GM10266 (cell line): ENCODE measurements at regions not wholly inside any gene's neighbourhood (a gene's known extent, or its start where the extent isn't known, plus 50 kb on each side); places are given as distances from the start of the nearest gene placed in this dataset.

Experiments
- DNase-seq: peaks from one replicate; pipeline ENCODE4 v3.0.0; 2012; ENCODE audit errors: extremely low spot score
- CTCF ChIP-seq: IDR thresholded peaks from 2 replicates; pipeline ENCODE4 v1.5.1; 2012; ENCODE audit warnings: mild to moderate bottlenecking, low read depth; ENCODE audit not compliant: control insufficient read depth, insufficient read depth; ENCODE audit errors: missing control alignments

DNA sequence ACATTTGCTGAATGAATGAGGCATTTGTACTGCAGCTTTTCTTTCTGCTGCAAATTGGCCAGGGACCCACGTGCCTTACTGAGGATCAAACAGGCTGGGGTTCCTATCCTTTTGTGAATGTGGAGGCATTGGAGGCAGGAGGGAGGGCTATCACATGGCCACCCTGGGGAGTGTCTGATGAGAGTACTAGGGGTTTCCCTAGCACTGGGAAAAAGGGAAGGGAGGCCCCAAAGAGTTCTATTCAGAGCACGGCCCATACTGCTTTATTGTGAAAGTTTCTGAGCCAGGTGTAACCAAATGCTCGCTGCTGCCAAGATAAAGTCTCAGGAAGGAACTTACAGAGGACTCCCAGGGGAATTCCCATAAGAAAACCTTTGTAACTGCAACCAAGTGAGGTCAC is 78.4 kb upstream of the ANO1 start:
- no peak for DNase-seq
- TF ChIP-seq CTCF: no peak

DNA sequence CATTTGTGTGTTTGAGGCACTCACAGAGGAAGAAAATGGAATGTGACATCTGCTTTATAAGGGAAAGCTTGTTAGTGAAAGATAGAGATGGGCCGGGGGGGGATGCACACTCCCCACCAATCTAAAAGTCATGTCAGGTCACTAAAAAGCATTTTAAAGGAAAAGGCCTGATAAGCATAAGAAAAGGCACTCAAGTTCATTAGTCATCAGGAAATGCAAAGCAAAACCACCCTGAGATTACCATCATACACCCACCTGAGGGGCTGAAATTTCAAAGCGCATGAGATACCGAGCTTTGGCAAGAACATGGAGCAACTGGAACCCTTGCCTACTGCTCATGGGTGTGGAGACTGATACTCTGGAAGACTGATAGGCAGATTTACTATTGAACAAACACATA is 77.9 kb upstream of the ANO1 start:
- no peak for DNase-seq
- TF ChIP-seq CTCF: no peak

DNA sequence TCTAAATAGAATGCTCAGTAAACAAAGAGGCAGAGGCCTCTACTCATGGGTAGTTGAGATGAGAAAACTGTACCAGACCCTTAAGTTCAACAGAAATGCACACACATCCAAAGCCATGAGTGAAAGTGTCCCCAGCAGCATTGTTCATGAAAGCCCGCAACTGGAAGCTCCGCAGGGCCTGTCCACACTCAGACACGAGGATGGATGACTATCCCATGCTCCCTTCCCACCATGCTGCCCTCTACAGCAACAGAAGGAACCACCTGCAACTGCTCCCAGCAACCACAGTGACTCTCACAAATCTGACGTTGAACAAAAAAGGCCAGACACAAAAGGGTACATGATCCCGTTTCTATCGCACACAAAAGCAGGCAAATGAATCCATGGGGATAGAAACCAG is 76.9 kb upstream of the ANO1 start:
- DNase-seq: no peak
- TF ChIP-seq CTCF: no peak

- TF ChIP-seq CTCF: no peak
- DNase-seq: no peak
Observed at GRCh38 chr11:70002433-70002832, 75.7 kb upstream of the ANO1 start.

DNA sequence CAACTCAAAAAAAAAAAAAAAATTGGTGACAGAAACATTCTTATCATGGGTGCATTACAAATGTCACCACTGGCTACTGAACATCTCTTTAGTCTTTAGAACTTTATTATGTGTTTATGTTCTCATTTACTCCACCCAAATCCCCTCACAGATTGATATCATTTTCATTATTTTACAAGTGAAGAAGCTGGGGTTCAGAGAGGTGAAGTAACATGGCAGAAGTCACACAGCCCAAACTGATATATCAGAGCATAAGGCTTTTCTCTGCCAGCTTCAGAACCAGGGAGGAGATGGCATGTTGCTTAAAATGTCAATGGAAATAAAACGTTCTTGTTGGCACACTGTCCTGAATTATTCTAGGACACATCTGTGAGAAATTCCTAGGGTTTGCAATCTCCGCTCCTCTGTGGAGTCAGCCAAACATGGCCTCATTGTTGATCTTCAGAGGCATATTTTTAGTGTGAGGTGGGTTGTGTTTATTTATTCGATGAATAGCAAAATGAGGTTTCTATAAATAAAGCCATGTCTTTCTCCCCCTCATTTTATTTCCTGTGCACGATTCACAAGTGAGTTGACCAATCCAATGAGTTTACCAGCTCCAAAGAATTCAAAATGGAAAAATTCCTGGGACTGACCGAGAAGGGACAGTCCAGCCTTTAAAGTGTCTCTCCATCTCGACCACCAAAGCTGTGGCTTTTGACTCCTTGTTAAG is 72.9 kb upstream of the ANO1 start:
- TF ChIP-seq CTCF: no peak
- no peak for DNase-seq

GRCh38 chr11:70007796-70008195 is 70.3 kb upstream of the ANO1 start:
- TF ChIP-seq CTCF: no peak
- no peak for DNase-seq

- no peak for DNase-seq
- no peak for TF ChIP-seq CTCF
Observed at GRCh38 chr11:70010774-70011173, 67.3 kb upstream of the ANO1 start.
